ENCODE measurements at regions not wholly inside any gene's neighbourhood (a gene's known extent, or its start where the extent isn't known, plus 50 kb on each side); places are given as distances from the start of the nearest gene placed in this dataset.

GRCh38 chr12:86550218-86551145, 294.3 kb upstream of the MGAT4C start:
- peak; percentile 36 for DNase-seq
- H3K9me3 ChIP-seq = peaks cover 0 to 5% (median 0%) of the 10 kb centered on the region in 8 donors
- TF ChIP-seq POLR2A (IDR thresholded peaks at IDR 0.05) (no peak), CTCF (IDR thresholded peaks at IDR 0.05 in 8 of 11, conservative IDR thresholded peaks at IDR 0.05 in 3 of 11) (no peak), POLR2AphosphoS5 (IDR thresholded peaks at IDR 0.05) (no peak)
- H3K4me1 ChIP-seq = no peaks in the 10 kb centered on the region
- no peaks in the 10 kb centered on the region for H3K36me3 ChIP-seq
- no peaks in the 10 kb centered on the region for H3K27me3 ChIP-seq (replicated peaks in 1 of 7)
- no peak overlapping the region for H3K27ac ChIP-seq
- intact Hi-C loops (cut with DNase I; ENCODE audit: low total_unique reads) = no loop called here
- H3K4me3 ChIP-seq = no peak overlapping the region
- WGBS, 5 donors = 60 to 90% (median 88%) methylated on average over 4 to 7 of the region's 7 CpGs

- no peaks in the 10 kb centered on the region for H3K9me3 ChIP-seq
- no peak overlapping the region for H3K4me3 ChIP-seq
- no peaks in the 10 kb centered on the region for H3K36me3 ChIP-seq
- H3K4me1 ChIP-seq = no peaks in the 10 kb centered on the region
- H3K27me3 ChIP-seq (replicated peaks in 1 of 7) = no peaks in the 10 kb centered on the region
- intact Hi-C loops (cut with DNase I; ENCODE audit: low total_unique reads) = no loop called here
- peak; percentile 41 for DNase-seq
- 39 to 47% (median 41%) methylated on average over 3 of the region's 3 CpGs for WGBS, 5 donors
- no peak for TF ChIP-seq CTCF (IDR thresholded peaks at IDR 0.05 in 8 of 11, conservative IDR thresholded peaks at IDR 0.05 in 3 of 11)
- TF ChIP-seq POLR2AphosphoS5 (IDR thresholded peaks at IDR 0.05) = no peak
- no peak for TF ChIP-seq POLR2A (IDR thresholded peaks at IDR 0.05)
- no peak overlapping the region for H3K27ac ChIP-seq
These were observed 287.5 kb upstream of the MGAT4C start for GRCh38 chr12:86543716-86544115.

- no peak for DNase-seq
- H3K36me3 ChIP-seq = no peaks in the 10 kb centered on the region
- intact Hi-C loops (cut with DNase I; ENCODE audit: low total_unique reads) = no loop called here
- WGBS, 5 donors = 67 to 83% (median 74%) methylated on average over 1 of the region's 1 CpG
- H3K4me3 ChIP-seq = no peak overlapping the region
- TF ChIP-seq POLR2A (IDR thresholded peaks at IDR 0.05) = no peak
- H3K4me1 ChIP-seq = no peaks in the 10 kb centered on the region
- no peaks in the 10 kb centered on the region for H3K27me3 ChIP-seq (replicated peaks in 1 of 7)
- no peak overlapping the region for H3K27ac ChIP-seq
- peaks cover 0 to 7% (median 0%) of the 10 kb centered on the region in 8 donors for H3K9me3 ChIP-seq
These were observed 274.9 kb upstream of the MGAT4C start for GRCh38 chr12:86530996-86531655.

GRCh38 chr12:86526060-86526595, 269.9 kb upstream of the MGAT4C start:
- TF ChIP-seq CTCF (IDR thresholded peaks at IDR 0.05 in 8 of 11, conservative IDR thresholded peaks at IDR 0.05 in 3 of 11) (no peak), POLR2AphosphoS5 (IDR thresholded peaks at IDR 0.05) (no peak), POLR2A (IDR thresholded peaks at IDR 0.05) (no peak)
- Histone ChIP-seq H3K9me3 (peaks cover 0 to 44% (median 28%) of the 10 kb centered on the region in 8 donors), H3K4me3 (no peak overlapping the region), H3K27ac (no peak overlapping the region), H3K36me3 (no peaks in the 10 kb centered on the region), H3K4me1 (no peaks in the 10 kb centered on the region), H3K27me3 (replicated peaks in 1 of 7) (no peaks in the 10 kb centered on the region)
- intact Hi-C loops (cut with DNase I; ENCODE audit: low total_unique reads) = no loop called here
- DNase-seq = no peak
- WGBS, 5 donors = 86 to 99% (median 95%) methylated on average over 4 of the region's 4 CpGs
